ENCODE measurements at regions not wholly inside any gene's neighbourhood (a gene's known extent, or its start where the extent isn't known, plus 50 kb on each side); places are given as distances from the start of the nearest gene placed in this dataset.

DNA sequence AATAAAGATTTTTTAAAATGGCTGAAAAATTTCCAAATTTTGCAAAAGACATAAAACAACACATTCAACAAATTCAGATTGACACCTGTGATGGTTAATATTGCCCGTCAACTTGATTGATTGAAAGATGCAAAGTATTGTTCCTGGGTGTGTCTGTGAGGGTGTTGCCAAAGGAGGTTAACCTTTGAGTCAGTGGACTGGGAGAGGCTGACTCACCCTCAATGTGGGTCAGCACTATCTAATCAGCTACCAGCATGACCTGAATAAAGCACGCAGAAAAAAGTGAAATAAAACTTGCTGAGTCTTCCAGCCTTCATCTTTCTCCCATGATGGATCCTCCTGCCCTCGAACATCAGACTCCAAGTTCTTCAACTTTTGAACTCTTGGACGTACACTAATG, 868.0 kb upstream of the CTNND2 start:
- WGBS, 3 donors, result 76 to 83% (median 77%) methylated on average over 4 of the region's 4 CpGs
- no peaks in the 10 kb centered on the region for H3K4me1 ChIP-seq
- no peaks in the 10 kb centered on the region for H3K27me3 ChIP-seq (ENCODE audit: insufficient read depth in 3 of 3, low read length in 2 of 3)
- TF ChIP-seq, protein P1, sequence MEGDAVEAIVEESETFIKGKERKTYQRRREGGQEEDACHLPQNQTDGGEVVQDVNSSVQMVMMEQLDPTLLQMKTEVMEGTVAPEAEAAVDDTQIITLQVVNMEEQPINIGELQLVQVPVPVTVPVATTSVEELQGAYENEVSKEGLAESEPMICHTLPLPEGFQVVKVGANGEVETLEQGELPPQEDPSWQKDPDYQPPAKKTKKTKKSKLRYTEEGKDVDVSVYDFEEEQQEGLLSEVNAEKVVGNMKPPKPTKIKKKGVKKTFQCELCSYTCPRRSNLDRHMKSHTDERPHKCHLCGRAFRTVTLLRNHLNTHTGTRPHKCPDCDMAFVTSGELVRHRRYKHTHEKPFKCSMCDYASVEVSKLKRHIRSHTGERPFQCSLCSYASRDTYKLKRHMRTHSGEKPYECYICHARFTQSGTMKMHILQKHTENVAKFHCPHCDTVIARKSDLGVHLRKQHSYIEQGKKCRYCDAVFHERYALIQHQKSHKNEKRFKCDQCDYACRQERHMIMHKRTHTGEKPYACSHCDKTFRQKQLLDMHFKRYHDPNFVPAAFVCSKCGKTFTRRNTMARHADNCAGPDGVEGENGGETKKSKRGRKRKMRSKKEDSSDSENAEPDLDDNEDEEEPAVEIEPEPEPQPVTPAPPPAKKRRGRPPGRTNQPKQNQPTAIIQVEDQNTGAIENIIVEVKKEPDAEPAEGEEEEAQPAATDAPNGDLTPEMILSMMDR (IDR thresholded peaks at IDR 0.05), result no peak
- no peak overlapping the region for H3K4me3 ChIP-seq
- ATAC-seq (no peak), DNase-seq (no peak)
- H3K27ac ChIP-seq, result no peak overlapping the region
- intact Hi-C loops (cut with DNase I), result no loop called here
- no peaks in the 10 kb centered on the region for H3K9me3 ChIP-seq
- no peaks in the 10 kb centered on the region for H3K36me3 ChIP-seq (ENCODE audit: insufficient read depth in 1 of 2, low read depth in 1 of 2)

DNA sequence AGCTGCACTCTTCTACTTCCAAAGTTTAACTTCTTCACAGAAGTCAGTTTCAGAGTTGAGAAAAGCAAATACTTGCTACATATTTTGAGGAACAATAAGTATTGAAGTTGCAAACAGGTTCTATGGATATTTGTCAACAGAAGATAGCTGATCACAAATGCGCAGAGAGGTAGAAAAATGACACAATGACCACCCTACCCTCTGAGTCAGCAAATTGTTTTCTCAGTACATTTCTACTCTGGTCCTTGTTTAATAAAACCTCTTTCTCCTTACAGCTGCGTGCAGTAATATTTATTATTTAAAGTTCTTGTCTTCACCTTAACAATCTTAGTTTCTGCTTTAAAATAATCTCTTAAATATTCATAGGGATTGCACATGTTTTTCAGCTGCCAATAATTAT, 855.1 kb upstream of the CTNND2 start:
- 92 to 95% (median 93%) methylated on average over 2 of the region's 2 CpGs for WGBS, 3 donors
- H3K9me3 ChIP-seq, result no peaks in the 10 kb centered on the region
- H3K27ac ChIP-seq, result no peak overlapping the region
- ATAC-seq (no peak), DNase-seq (no peak)
- H3K36me3 ChIP-seq (ENCODE audit: insufficient read depth in 1 of 2, low read depth in 1 of 2), result no peaks in the 10 kb centered on the region
- H3K4me1 ChIP-seq, result no peaks in the 10 kb centered on the region
- no peaks in the 10 kb centered on the region for H3K27me3 ChIP-seq (ENCODE audit: insufficient read depth in 3 of 3, low read length in 2 of 3)
- TF ChIP-seq, protein P1 (IDR thresholded peaks at IDR 0.05), result no peak
- no peak overlapping the region for H3K4me3 ChIP-seq
- intact Hi-C loops (cut with DNase I), result no loop called here

DNA sequence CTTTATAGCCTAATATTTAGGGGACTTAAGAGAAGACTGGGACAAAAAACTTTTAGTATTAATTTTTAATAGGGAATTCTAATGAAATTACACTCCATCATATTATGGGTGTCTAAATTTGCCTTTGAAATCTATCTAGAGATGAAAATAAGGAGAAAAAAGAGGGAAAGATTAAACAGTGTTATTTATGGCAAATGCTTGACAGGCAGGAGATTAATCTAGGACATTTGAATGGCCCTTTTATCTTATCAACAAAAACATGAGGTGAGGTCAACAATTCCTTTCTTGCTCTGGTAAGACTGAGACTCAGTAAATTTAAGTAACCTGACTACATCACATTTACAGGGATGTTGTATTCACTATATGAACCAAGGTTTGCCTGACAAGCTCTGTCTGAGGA, 852.8 kb upstream of the CTNND2 start:
- ATAC-seq (no peak), DNase-seq (no peak)
- Histone ChIP-seq H3K4me3 (no peak overlapping the region), H3K27me3 (ENCODE audit: insufficient read depth in 3 of 3, low read length in 2 of 3) (no peaks in the 10 kb centered on the region), H3K36me3 (ENCODE audit: insufficient read depth in 1 of 2, low read depth in 1 of 2) (no peaks in the 10 kb centered on the region), H3K9me3 (no peaks in the 10 kb centered on the region), H3K4me1 (no peaks in the 10 kb centered on the region), H3K27ac (no peak overlapping the region)
- intact Hi-C loops (cut with DNase I), result no loop called here
- TF ChIP-seq, protein P1 (IDR thresholded peaks at IDR 0.05), result no peak

DNA sequence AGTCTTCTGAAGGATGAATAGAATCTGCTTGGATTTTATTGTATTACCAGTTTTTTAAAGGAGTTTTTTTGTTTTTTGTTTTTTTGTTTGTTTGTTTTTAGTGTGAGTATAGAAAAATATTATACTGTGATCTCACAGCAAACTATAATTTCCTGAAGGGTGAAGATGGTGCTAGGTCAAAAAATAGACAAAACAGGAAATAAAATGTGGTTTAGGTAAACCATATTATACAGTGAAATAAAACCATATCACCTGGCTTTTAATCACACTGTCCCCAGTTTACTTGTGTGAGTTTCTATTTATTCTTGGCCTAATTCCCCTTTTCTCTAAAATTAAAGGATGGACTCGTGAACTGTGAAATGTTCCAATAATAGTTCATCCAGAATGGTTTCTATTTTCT, 841.3 kb upstream of the CTNND2 start:
- no peak for ATAC-seq
- Histone ChIP-seq H3K4me1 (no peaks in the 10 kb centered on the region), H3K27ac (no peak overlapping the region), H3K27me3 (ENCODE audit: insufficient read depth in 3 of 3, low read length in 2 of 3) (no peaks in the 10 kb centered on the region), H3K9me3 (no peaks in the 10 kb centered on the region), H3K36me3 (ENCODE audit: insufficient read depth in 1 of 2, low read depth in 1 of 2) (no peaks in the 10 kb centered on the region), H3K4me3 (no peak overlapping the region)
- DNase-seq, result no peak
- 63 to 73% (median 68%) methylated on average over 1 of the region's 1 CpG for WGBS, 3 donors
- TF ChIP-seq, protein P1 (IDR thresholded peaks at IDR 0.05), result no peak
- intact Hi-C loops (cut with DNase I), result no loop called here

DNA sequence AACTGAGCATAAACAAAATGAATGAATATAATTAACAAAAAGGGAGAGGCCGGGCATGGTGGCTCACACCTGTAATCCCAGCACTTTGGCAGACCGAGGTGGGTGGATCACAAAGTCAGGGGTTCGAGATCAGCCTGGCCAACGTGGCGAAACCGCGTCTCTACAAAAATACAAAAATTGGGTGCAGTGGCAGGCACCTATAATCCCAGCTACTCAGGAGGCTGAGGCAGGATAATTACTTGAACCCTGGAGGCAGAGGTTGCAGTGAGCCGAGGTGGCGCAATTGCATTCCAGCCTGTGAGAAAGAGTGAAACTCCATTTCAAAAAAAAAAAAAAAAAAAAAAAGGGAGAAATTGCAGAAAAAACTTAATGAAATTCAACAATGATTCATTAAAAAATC, 839.3 kb upstream of the CTNND2 start:
- ATAC-seq (no peak), DNase-seq (no peak)
- H3K27ac ChIP-seq, result no peak overlapping the region
- H3K4me3 ChIP-seq, result no peak overlapping the region
- TF ChIP-seq, protein P1 (IDR thresholded peaks at IDR 0.05), result no peak
- no peaks in the 10 kb centered on the region for H3K4me1 ChIP-seq
- H3K9me3 ChIP-seq, result no peaks in the 10 kb centered on the region
- H3K36me3 ChIP-seq (ENCODE audit: insufficient read depth in 1 of 2, low read depth in 1 of 2), result no peaks in the 10 kb centered on the region
- intact Hi-C loops (cut with DNase I), result no loop called here
- WGBS, 3 donors, result 90 to 96% (median 90%) methylated on average over 9 of the region's 9 CpGs
- no peaks in the 10 kb centered on the region for H3K27me3 ChIP-seq (ENCODE audit: insufficient read depth in 3 of 3, low read length in 2 of 3)
